GM23338 (cell line): ENCODE measurements at regions not wholly inside any gene's neighbourhood (a gene's known extent, or its start where the extent isn't known, plus 50 kb on each side); places are given as distances from the start of the nearest gene placed in this dataset.

Experiments
- ATAC-seq: fragments of 200-7000 bp; cut with Tn5 transposase; 3 replicates; pipeline ENCODE4 v1.9.1; 2020
- DNase-seq: peaks from one replicate; pipeline ENCODE4 v3.0.0-alpha.2; 2015; ENCODE audit warnings: low spot score
- H2AFZ ChIP-seq: fragments of 200-600 bp; sonication (generic); 2 replicates; pipeline ENCODE4 v1.8.0; 2016; ENCODE audit warnings: antibody characterized with exemption, mild to moderate bottlenecking, moderate library complexity
- H3F3A ChIP-seq: fragments of 200-600 bp; sonication (generic); replicated peaks from 2 replicates; pipeline ENCODE4 v1.8.0; 2017; ENCODE audit warnings: antibody characterized with exemption, mixed run types, low read depth
- H3K27ac ChIP-seq: fragments of 200-600 bp; sonication (generic); 2 replicates; pipeline ENCODE4 v1.6.1; 2016; ENCODE audit warnings: low read depth
- H3K27me3 ChIP-seq: fragments of 200-600 bp; sonication (generic); 2 replicates; pipeline ENCODE4 v1.8.0; 2016; ENCODE audit warnings: mild to moderate bottlenecking, mixed run types, moderate library complexity; ENCODE audit not compliant: insufficient read depth
- H3K36me3 ChIP-seq: fragments of 200-600 bp; sonication (generic); 2 replicates; pipeline ENCODE4 v1.8.0; 2016; ENCODE audit warnings: mild to moderate bottlenecking; ENCODE audit not compliant: insufficient read depth
- H3K4me1 ChIP-seq: fragments of 200-600 bp; sonication (generic); 2 replicates; pipeline ENCODE4 v1.8.0; 2016; ENCODE audit warnings: mild to moderate bottlenecking, moderate library complexity; ENCODE audit not compliant: insufficient read depth
- H3K4me2 ChIP-seq: fragments of 200-600 bp; sonication (generic); 2 replicates; pipeline ENCODE4 v1.7.1; 2017; ENCODE audit warnings: mixed run types
- H3K4me3 ChIP-seq: fragments of 200-600 bp; sonication (generic); 2 replicates; pipeline ENCODE4 v1.6.1; 2016; ENCODE audit warnings: mixed run types
- H3K79me2 ChIP-seq: fragments of 200-600 bp; sonication (generic); replicated peaks from 2 replicates; pipeline ENCODE4 v1.8.0; 2017; ENCODE audit warnings: mild to moderate bottlenecking; ENCODE audit not compliant: insufficient read depth
- H3K9me2 ChIP-seq: fragments of 200-600 bp; sonication (generic); 2 replicates; pipeline ENCODE4 v1.8.0; 2017; ENCODE audit not compliant: insufficient read depth
- H4K20me1 ChIP-seq: fragments of 200-600 bp; sonication (generic); replicated peaks from 2 replicates; pipeline ENCODE4 v1.8.0; 2017; ENCODE audit warnings: mild to moderate bottlenecking; ENCODE audit not compliant: insufficient read depth
- H3K27ac Mint-ChIP-seq: 2 replicates; pipeline ENCODE4 v1.8.0; 2020; ENCODE audit warnings: inconsistent platforms, mild to moderate bottlenecking, moderate library complexity, mixed read lengths
- H3K27me3 Mint-ChIP-seq: 3 replicates; pipeline ENCODE4 v1.8.0; 2022; ENCODE audit warnings: low read depth, mild to moderate bottlenecking, moderate library complexity, mixed read lengths, inconsistent platforms; ENCODE audit not compliant: insufficient read depth, poor library complexity
- H3K36me3 Mint-ChIP-seq: 3 replicates; pipeline ENCODE4 v1.8.0; 2021; ENCODE audit warnings: low read depth, mild to moderate bottlenecking, inconsistent platforms, moderate library complexity, mixed read lengths
- H3K4me1 Mint-ChIP-seq: 3 replicates; pipeline ENCODE4 v1.8.0; 2020; ENCODE audit warnings: mild to moderate bottlenecking, inconsistent platforms, mixed read lengths
- H3K4me3 Mint-ChIP-seq: 3 replicates; pipeline ENCODE4 v1.8.0; 2021; ENCODE audit warnings: moderate library complexity, mild to moderate bottlenecking, inconsistent platforms, mixed read lengths
- H3K9me3 Mint-ChIP-seq: 3 replicates; pipeline ENCODE4 v1.8.0; 2020; ENCODE audit warnings: moderate library complexity, mild to moderate bottlenecking, inconsistent platforms, mixed read lengths
- CREB1 ChIP-seq: fragments of 250-450 bp; sonication (Bioruptor Pico); IDR thresholded peaks from 2 replicates; pipeline ENCODE4 v1.5.0; 2020; ENCODE audit warnings: low read depth, mild to moderate bottlenecking, moderate library complexity
- EZH2 ChIP-seq: fragments of 200-600 bp; sonication (generic); IDR thresholded peaks from one replicate; pipeline ENCODE4 v1.8.0; 2017; ENCODE audit warnings: antibody characterized with exemption, mild to moderate bottlenecking, low read depth; ENCODE audit not compliant: unreplicated experiment
- EZH2phosphoT487 ChIP-seq: fragments of 200-600 bp; sonication (generic); IDR thresholded peaks from one replicate; pipeline ENCODE4 v1.8.1; 2018; ENCODE audit warnings: antibody characterized with exemption; ENCODE audit not compliant: unreplicated experiment
- JUNB ChIP-seq: IDR thresholded peaks from one replicate; pipeline ENCODE4 v1.6.1; 2016; ENCODE audit warnings: antibody characterized with exemption; ENCODE audit not compliant: unreplicated experiment
- NANOG ChIP-seq: IDR thresholded peaks from 2 replicates; pipeline ENCODE4 v1.6.1; 2016; ENCODE audit warnings: antibody characterized with exemption, borderline replicate concordance
- POLR2AphosphoS5 ChIP-seq: IDR thresholded peaks from 2 replicates; pipeline ENCODE4 v1.6.1; 2016; ENCODE audit warnings: antibody characterized with exemption, low read depth
- STAT1 ChIP-seq: IDR thresholded peaks from one replicate; pipeline ENCODE4 v1.6.1; 2016; ENCODE audit warnings: antibody characterized with exemption; ENCODE audit not compliant: unreplicated experiment
- ZNF114 ChIP-seq: fragments of 250-450 bp; sonication (Bioruptor Pico); IDR thresholded peaks from 2 replicates; pipeline ENCODE4 v1.5.0; 2020; ENCODE audit warnings: mild to moderate bottlenecking, moderate library complexity
- ZNF331 ChIP-seq: fragments of 250-450 bp; sonication (Bioruptor Pico); IDR thresholded peaks from 2 replicates; pipeline ENCODE4 v1.5.0; 2020; ENCODE audit warnings: low read depth, mild to moderate bottlenecking, moderate library complexity
- TF ChIP-seq, protein P1 (sequence below): IDR thresholded peaks from 2 replicates; pipeline ENCODE4 v1.6.1; 2016; ENCODE audit warnings: antibody characterized with exemption
- TF ChIP-seq, protein P2 (sequence below), 2 experiments: fragments of 200-600 bp in 1 of 2; sonication (generic) in 1 of 2; conservative IDR thresholded peaks; 2 replicates each; pipeline versions ENCODE4 v1.5.1 to v1.6.1; 2016 to 2017; ENCODE audit warnings: antibody characterized with exemption in 2 of 2, low read depth in 2 of 2, mild to moderate bottlenecking in 2 of 2, moderate library complexity in 1 of 2
- TF ChIP-seq, protein P3 (sequence below): IDR thresholded peaks from one replicate; pipeline ENCODE4 v1.6.1; 2018; ENCODE audit warnings: antibody characterized with exemption; ENCODE audit not compliant: unreplicated experiment
- TF ChIP-seq, protein P4 (sequence below): fragments of 250-450 bp; sonication (Bioruptor Pico); IDR thresholded peaks from 2 replicates; pipeline ENCODE4 v1.5.0; 2020; ENCODE audit warnings: mild to moderate bottlenecking, moderate library complexity

DNA sequence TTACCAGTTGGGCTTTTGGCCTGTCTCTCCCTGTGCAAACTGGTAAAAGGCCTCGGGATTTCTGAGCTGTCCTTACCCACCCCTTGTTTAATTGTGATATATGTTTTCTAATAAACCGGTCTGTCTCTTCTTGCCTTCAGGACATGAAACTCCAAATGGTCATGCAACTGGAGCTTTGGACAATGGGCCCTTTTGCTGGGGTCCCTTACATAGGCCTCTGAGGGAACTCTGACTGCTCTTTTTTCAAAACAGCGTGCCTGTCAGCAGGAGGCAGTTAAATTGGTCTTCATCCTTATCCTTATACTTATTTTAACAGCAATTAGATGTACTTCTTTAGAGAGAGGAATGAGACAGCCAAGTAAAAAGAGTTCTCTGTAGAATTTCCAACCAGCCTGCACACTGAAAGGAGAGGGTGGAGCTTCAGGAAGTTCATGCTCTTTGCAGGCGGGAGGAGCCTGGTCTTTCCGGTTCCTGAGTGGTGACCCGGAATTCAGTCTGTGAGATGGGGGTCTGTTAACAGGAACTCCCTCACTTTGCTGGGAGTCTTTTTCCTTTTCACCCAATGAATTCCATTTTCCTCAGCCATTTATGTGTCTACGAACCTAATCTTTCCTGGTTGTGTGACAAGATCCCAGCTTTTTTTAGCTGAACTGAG is 299.6 kb upstream of the GJE1 start:
- H4K20me1 ChIP-seq: no peaks in the 10 kb centered on the region
- H3K36me3 Mint-ChIP-seq: no peaks in the 10 kb centered on the region; the same call in 2 of the 3 replicates
- no peak overlapping the region for H3K27ac ChIP-seq
- no peak overlapping the region for H3K4me3 ChIP-seq
- H3K4me2 ChIP-seq: no peak overlapping the region
- H3K79me2 ChIP-seq: no peaks in the 10 kb centered on the region
- no peak overlapping the region for H3K27ac Mint-ChIP-seq
- no peaks in the 10 kb centered on the region for H3K27me3 Mint-ChIP-seq
- peak; percentile 22 for DNase-seq
- ATAC-seq: no peak
- H3K4me1 ChIP-seq: peaks cover 17% of the 10 kb centered on the region
- peaks cover 8% of the 10 kb centered on the region; the same call in 1 of the 2 replicates for H3K9me2 ChIP-seq
- H3K36me3 ChIP-seq: no peaks in the 10 kb centered on the region
- H2AFZ ChIP-seq: no peak overlapping the region
- no peaks in the 10 kb centered on the region for H3F3A ChIP-seq
- H3K9me3 Mint-ChIP-seq: no peaks in the 10 kb centered on the region
- no peaks in the 10 kb centered on the region for H3K27me3 ChIP-seq
- H3K4me3 Mint-ChIP-seq: no peak overlapping the region
- TF ChIP-seq CREB1 (CRISPR knock-in tag) (no peak), EZH2 (no peak), JUNB (no peak), STAT1 (no peak), POLR2AphosphoS5 (no peak), EZH2phosphoT487 (no peak), ZNF331 (CRISPR knock-in tag) (no peak), NANOG (no peak), ZNF114 (no peak)
- TF ChIP-seq, protein P1, sequence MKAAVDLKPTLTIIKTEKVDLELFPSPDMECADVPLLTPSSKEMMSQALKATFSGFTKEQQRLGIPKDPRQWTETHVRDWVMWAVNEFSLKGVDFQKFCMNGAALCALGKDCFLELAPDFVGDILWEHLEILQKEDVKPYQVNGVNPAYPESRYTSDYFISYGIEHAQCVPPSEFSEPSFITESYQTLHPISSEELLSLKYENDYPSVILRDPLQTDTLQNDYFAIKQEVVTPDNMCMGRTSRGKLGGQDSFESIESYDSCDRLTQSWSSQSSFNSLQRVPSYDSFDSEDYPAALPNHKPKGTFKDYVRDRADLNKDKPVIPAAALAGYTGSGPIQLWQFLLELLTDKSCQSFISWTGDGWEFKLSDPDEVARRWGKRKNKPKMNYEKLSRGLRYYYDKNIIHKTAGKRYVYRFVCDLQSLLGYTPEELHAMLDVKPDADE: no peak
- TF ChIP-seq, protein P2, sequence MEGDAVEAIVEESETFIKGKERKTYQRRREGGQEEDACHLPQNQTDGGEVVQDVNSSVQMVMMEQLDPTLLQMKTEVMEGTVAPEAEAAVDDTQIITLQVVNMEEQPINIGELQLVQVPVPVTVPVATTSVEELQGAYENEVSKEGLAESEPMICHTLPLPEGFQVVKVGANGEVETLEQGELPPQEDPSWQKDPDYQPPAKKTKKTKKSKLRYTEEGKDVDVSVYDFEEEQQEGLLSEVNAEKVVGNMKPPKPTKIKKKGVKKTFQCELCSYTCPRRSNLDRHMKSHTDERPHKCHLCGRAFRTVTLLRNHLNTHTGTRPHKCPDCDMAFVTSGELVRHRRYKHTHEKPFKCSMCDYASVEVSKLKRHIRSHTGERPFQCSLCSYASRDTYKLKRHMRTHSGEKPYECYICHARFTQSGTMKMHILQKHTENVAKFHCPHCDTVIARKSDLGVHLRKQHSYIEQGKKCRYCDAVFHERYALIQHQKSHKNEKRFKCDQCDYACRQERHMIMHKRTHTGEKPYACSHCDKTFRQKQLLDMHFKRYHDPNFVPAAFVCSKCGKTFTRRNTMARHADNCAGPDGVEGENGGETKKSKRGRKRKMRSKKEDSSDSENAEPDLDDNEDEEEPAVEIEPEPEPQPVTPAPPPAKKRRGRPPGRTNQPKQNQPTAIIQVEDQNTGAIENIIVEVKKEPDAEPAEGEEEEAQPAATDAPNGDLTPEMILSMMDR (conservative IDR thresholded peaks at IDR 0.05; ENCODE audit: low read depth in 2 of 2): no peak
- TF ChIP-seq, protein P3, sequence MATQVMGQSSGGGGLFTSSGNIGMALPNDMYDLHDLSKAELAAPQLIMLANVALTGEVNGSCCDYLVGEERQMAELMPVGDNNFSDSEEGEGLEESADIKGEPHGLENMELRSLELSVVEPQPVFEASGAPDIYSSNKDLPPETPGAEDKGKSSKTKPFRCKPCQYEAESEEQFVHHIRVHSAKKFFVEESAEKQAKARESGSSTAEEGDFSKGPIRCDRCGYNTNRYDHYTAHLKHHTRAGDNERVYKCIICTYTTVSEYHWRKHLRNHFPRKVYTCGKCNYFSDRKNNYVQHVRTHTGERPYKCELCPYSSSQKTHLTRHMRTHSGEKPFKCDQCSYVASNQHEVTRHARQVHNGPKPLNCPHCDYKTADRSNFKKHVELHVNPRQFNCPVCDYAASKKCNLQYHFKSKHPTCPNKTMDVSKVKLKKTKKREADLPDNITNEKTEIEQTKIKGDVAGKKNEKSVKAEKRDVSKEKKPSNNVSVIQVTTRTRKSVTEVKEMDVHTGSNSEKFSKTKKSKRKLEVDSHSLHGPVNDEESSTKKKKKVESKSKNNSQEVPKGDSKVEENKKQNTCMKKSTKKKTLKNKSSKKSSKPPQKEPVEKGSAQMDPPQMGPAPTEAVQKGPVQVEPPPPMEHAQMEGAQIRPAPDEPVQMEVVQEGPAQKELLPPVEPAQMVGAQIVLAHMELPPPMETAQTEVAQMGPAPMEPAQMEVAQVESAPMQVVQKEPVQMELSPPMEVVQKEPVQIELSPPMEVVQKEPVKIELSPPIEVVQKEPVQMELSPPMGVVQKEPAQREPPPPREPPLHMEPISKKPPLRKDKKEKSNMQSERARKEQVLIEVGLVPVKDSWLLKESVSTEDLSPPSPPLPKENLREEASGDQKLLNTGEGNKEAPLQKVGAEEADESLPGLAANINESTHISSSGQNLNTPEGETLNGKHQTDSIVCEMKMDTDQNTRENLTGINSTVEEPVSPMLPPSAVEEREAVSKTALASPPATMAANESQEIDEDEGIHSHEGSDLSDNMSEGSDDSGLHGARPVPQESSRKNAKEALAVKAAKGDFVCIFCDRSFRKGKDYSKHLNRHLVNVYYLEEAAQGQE: no peak
- TF ChIP-seq, protein P4, sequence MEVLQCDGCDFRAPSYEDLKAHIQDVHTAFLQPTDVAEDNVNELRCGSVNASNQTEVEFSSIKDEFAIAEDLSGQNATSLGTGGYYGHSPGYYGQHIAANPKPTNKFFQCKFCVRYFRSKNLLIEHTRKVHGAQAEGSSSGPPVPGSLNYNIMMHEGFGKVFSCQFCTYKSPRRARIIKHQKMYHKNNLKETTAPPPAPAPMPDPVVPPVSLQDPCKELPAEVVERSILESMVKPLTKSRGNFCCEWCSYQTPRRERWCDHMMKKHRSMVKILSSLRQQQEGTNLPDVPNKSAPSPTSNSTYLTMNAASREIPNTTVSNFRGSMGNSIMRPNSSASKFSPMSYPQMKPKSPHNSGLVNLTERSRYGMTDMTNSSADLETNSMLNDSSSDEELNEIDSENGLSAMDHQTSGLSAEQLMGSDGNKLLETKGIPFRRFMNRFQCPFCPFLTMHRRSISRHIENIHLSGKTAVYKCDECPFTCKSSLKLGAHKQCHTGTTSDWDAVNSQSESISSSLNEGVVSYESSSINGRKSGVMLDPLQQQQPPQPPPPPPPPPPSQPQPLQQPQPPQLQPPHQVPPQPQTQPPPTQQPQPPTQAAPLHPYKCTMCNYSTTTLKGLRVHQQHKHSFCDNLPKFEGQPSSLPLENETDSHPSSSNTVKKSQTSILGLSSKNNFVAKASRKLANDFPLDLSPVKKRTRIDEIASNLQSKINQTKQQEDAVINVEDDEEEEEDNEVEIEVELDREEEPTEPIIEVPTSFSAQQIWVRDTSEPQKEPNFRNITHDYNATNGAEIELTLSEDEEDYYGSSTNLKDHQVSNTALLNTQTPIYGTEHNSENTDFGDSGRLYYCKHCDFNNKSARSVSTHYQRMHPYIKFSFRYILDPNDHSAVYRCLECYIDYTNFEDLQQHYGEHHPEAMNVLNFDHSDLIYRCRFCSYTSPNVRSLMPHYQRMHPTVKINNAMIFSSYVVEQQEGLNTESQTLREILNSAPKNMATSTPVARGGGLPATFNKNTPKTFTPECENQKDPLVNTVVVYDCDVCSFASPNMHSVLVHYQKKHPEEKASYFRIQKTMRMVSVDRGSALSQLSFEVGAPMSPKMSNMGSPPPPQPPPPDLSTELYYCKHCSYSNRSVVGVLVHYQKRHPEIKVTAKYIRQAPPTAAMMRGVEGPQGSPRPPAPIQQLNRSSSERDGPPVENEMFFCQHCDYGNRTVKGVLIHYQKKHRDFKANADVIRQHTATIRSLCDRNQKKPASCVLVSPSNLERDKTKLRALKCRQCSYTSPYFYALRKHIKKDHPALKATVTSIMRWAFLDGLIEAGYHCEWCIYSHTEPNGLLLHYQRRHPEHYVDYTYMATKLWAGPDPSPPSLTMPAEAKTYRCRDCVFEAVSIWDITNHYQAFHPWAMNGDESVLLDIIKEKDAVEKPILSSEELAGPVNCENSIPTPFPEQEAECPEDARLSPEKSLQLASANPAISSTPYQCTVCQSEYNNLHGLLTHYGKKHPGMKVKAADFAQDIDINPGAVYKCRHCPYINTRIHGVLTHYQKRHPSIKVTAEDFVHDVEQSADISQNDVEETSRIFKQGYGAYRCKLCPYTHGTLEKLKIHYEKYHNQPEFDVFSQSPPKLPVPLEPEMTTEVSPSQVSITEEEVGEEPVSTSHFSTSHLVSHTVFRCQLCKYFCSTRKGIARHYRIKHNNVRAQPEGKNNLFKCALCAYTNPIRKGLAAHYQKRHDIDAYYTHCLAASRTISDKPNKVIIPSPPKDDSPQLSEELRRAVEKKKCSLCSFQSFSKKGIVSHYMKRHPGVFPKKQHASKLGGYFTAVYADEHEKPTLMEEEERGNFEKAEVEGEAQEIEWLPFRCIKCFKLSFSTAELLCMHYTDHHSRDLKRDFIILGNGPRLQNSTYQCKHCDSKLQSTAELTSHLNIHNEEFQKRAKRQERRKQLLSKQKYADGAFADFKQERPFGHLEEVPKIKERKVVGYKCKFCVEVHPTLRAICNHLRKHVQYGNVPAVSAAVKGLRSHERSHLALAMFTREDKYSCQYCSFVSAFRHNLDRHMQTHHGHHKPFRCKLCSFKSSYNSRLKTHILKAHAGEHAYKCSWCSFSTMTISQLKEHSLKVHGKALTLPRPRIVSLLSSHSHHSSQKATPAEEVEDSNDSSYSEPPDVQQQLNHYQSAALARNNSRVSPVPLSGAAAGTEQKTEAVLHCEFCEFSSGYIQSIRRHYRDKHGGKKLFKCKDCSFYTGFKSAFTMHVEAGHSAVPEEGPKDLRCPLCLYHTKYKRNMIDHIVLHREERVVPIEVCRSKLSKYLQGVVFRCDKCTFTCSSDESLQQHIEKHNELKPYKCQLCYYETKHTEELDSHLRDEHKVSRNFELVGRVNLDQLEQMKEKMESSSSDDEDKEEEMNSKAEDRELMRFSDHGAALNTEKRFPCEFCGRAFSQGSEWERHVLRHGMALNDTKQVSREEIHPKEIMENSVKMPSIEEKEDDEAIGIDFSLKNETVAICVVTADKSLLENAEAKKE (CRISPR knock-in tag): no peak
- H3K4me1 Mint-ChIP-seq: peaks cover 19% of the 10 kb centered on the region
